Endothelial cell of umbilical vein (primary cell): ENCODE measurements at regions not wholly inside any gene's neighbourhood (a gene's known extent, or its start where the extent isn't known, plus 50 kb on each side); places are given as distances from the start of the nearest gene placed in this dataset.

Source experiments
- BruUV-seq: library from RNA; stranded (reverse); fragments of 400-500 nt; replicated peaks from 2 replicates; lab custom pipeline; 2021; lab: Mats Ljungman, UMichigan
- CTCF ChIA-PET: fragments of 300-600, 350-600 bp; sonication (Branson Sonifier 250); formaldehyde crosslinking; loops from one replicate; lab custom pipeline; 2021; ENCODE audit warnings: antibody characterized with exemption, inconsistent platforms; lab: Charles Lee
- POLR2A ChIA-PET: fragments of 300-600, 350-600 bp; sonication (Branson Sonifier 250); formaldehyde crosslinking; loops from one replicate; lab custom pipeline; 2021; ENCODE audit warnings: antibody characterized with exemption, inconsistent platforms; lab: Charles Lee
- DNase-seq: peaks from one replicate; pipeline ENCODE4 v3.0.0-alpha.2; 2011; ENCODE audit warnings: low read depth, low spot score
- FAIRE-seq: peaks from 2 replicates; lab custom pipeline; 2011; peaks lifted over from hg19 to GRCh38; lab: Jason Lieb, UNC
- H2AFZ ChIP-seq: 2 replicates; pipeline ENCODE4 v1.6.0; 2012; ENCODE audit warnings: low read depth, low read length, control low read depth, inconsistent platforms
- H3K27ac ChIP-seq: 2 replicates; pipeline ENCODE4 v1.5.1; 2011; ENCODE audit warnings: low read depth, mild to moderate bottlenecking, control low read depth, low read length, moderate library complexity; ENCODE audit not compliant: insufficient read depth
- H3K27me3 ChIP-seq, 2 experiments: 2 replicates each; pipeline versions ENCODE4 v1.6.0 to v1.6.1; 2011; ENCODE audit warnings: low read length in 2 of 2, mixed read lengths in 1 of 2; ENCODE audit not compliant: control insufficient read depth in 2 of 2, insufficient read depth in 2 of 2
- H3K36me3 ChIP-seq, 2 experiments: 2 replicates in 1 of 2; 3 replicates in 1 of 2; pipeline ENCODE4 v1.5.1; 2011; ENCODE audit warnings: low read length in 2 of 2, mild to moderate bottlenecking in 1 of 2, moderate library complexity in 1 of 2; ENCODE audit not compliant: control insufficient read depth in 2 of 2, insufficient read depth in 2 of 2; ENCODE audit errors: extremely low read depth in 1 of 2
- H3K4me1 ChIP-seq: 3 replicates; pipeline ENCODE4 v1.5.1; 2011; ENCODE audit warnings: mild to moderate bottlenecking, low read length; ENCODE audit not compliant: control insufficient read depth, insufficient read depth; ENCODE audit errors: extremely low read depth
- H3K4me2 ChIP-seq: 2 replicates; pipeline ENCODE4 v1.6.1; 2011; ENCODE audit warnings: low read length, control low read depth, mixed read lengths; ENCODE audit not compliant: insufficient read depth
- H3K4me3 ChIP-seq, 3 experiments: fragments of 200-600 bp in 1 of 3; sonication (generic), shearing (Covaris generic) in 1 of 3; replicated peaks in 1 of 3; 2 replicates each; pipeline ENCODE4 v1.5.1; 2011 to 2016; ENCODE audit warnings: control low read depth in 3 of 3, low read length in 3 of 3, mild to moderate bottlenecking in 2 of 3, inconsistent platforms in 1 of 3, low read depth in 1 of 3, moderate library complexity in 1 of 3; ENCODE audit not compliant: insufficient read depth in 1 of 3
- H3K79me2 ChIP-seq: 2 replicates; pipeline ENCODE4 v1.6.0; 2012; ENCODE audit warnings: low read length, inconsistent platforms; ENCODE audit not compliant: control insufficient read depth, insufficient read depth
- H3K9ac ChIP-seq: replicated peaks from 2 replicates; pipeline ENCODE3; 2011; ENCODE audit warnings: low read length, control low read depth; ENCODE audit not compliant: insufficient read depth; ENCODE audit errors: extremely low read depth
- H3K9me1 ChIP-seq: replicated peaks from 3 replicates; pipeline ENCODE4 v1.6.0; 2011; ENCODE audit warnings: mild to moderate bottlenecking, low read length; ENCODE audit not compliant: control insufficient read depth, insufficient read depth; ENCODE audit errors: extremely low read depth
- H3K9me3 ChIP-seq: replicated peaks from 2 replicates; pipeline ENCODE4 v1.5.1; 2012; ENCODE audit warnings: low read length, inconsistent platforms; ENCODE audit not compliant: control insufficient read depth, insufficient read depth
- H4K20me1 ChIP-seq: replicated peaks from 2 replicates; pipeline ENCODE3; 2011; ENCODE audit warnings: mild to moderate bottlenecking, low read length; ENCODE audit not compliant: control insufficient read depth, insufficient read depth; ENCODE audit errors: extremely low read depth
- CTCF ChIP-seq, 2 donors: IDR thresholded peaks; 1 replicate in 1 of 2; 2 replicates in 1 of 2; pipeline ENCODE4 v1.5.1; 2011; ENCODE audit warnings: low read length in 2 of 2, mild to moderate bottlenecking in 2 of 2, moderate library complexity in 2 of 2, control low read depth in 1 of 2, inconsistent platforms in 1 of 2, low read depth in 1 of 2; ENCODE audit not compliant: insufficient read depth in 1 of 2; ENCODE audit errors: extremely low read depth in 1 of 2
- EZH2 ChIP-seq: IDR thresholded peaks from 2 replicates; pipeline ENCODE4 v1.6.1; 2012; ENCODE audit warnings: borderline replicate concordance, low read depth, mild to moderate bottlenecking, moderate library complexity, low read length, inconsistent platforms; ENCODE audit not compliant: severe bottlenecking
- FOS ChIP-seq: IDR thresholded peaks from 2 replicates; pipeline ENCODE4 v1.6.1; 2011; ENCODE audit warnings: mild to moderate bottlenecking, low read length, moderate library complexity, borderline replicate concordance; ENCODE audit not compliant: insufficient read depth
- GATA2 ChIP-seq: IDR thresholded peaks from 2 replicates; pipeline ENCODE4 v1.7.0; 2011; ENCODE audit warnings: low read depth, mild to moderate bottlenecking, moderate library complexity, mixed read lengths, low read length; ENCODE audit not compliant: insufficient read length, insufficient read depth
- JUN ChIP-seq: IDR thresholded peaks from 2 replicates; pipeline ENCODE4 v1.6.1; 2011; ENCODE audit warnings: borderline replicate concordance, low read depth; ENCODE audit not compliant: insufficient read length, insufficient read depth
- MYC ChIP-seq: IDR thresholded peaks from one replicate; pipeline ENCODE4 v1.6.1; 2011; ENCODE audit warnings: mild to moderate bottlenecking, low read depth, low read length
- POLR2A ChIP-seq: IDR thresholded peaks from 2 replicates; pipeline ENCODE4 v1.6.1; 2012; ENCODE audit warnings: low read depth, mild to moderate bottlenecking, control low read depth, low read length
- POLR2AphosphoS5 ChIP-seq: IDR thresholded peaks from 2 replicates; pipeline ENCODE4 v1.6.1; 2012; ENCODE audit warnings: low read depth, mild to moderate bottlenecking, control low read depth, low read length, moderate library complexity; ENCODE audit not compliant: insufficient read depth
- dilution Hi-C: fragments of 300-500 bp; cut with MboI; formaldehyde crosslinking; loops from one replicate; pipeline ENCODE4 v1.15.0; 2019; ENCODE audit warnings: low sequenced_read_pairs; ENCODE audit not compliant: extremely low pct_ligation_motif_present
- intact Hi-C: fragments of 100-400 bp; cut with micrococcal nuclease; formaldehyde crosslinking; loops from one replicate; pipeline ENCODE4 v1.10.0; 2022
- TF ChIP-seq, protein P1 (sequence below): IDR thresholded peaks from 2 replicates; pipeline ENCODE4 v1.6.1; 2011; ENCODE audit not compliant: insufficient read depth, insufficient read length

DNA sequence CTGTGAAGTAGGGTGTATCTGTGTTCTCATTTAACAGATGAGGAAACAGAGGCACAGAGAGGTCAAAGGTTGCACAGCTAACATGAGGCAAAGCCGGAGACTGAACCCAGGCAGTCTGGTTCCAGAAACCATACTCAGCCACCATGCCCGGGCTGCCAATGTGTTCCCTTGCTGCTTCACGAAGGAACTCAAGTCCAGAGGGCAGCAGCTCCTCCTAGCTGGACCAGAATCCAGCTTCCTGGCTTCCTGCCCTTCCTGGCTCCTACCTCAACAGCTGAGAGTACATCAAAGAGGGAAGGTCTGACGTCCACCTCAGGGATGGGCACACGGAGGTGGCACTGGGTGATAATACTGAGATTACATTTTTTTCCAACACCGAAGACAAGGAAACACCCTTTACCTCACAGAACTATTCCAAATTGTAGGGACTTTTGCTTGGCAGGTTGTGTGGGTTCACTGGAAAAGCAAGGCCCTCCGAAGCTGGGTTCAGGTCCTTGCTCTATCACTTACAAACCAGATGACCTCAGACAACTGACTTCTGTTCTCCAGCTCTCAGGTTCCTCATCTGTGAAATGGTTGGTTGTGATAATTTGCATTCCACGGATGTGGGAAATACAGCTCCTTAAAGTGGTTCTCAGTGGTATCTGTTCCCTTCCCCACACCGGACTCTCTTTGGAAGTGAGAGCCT lies 154.1 kb upstream of the ZMIZ1 start:
- H3K27me3 ChIP-seq: peaks cover 3 to 6% of the 10 kb centered on the region in 2 experiments
- intact Hi-C loops: no loop called here

GRCh38 chr10:78915190-78915518 lies 153.6 kb upstream of the ZMIZ1 start:
- Histone ChIP-seq H3K27ac (no peak overlapping the region), H3K4me1 (no peaks in the 10 kb centered on the region), H3K4me3 (no peak overlapping the region), H3K36me3 (no peaks in the 10 kb centered on the region), H3K9ac (no peak overlapping the region), H4K20me1 (no peaks in the 10 kb centered on the region), H3K79me2 (no peaks in the 10 kb centered on the region), H3K9me1 (no peaks in the 10 kb centered on the region), H2AFZ (no peak overlapping the region), H3K4me2 (no peak overlapping the region), H3K27me3 (peaks cover 3 to 6% of the 10 kb centered on the region in 2 experiments), H3K9me3 (no peaks in the 10 kb centered on the region)
- ChIA-PET CTCF (interaction anchor here (0.6 kb wide), 1 partner anchor 250 kb away, joined by 3 read pairs; no protein-coding TSS in a partner anchor), POLR2A (no interaction called here)
- dilution Hi-C loops (no loop called here), intact Hi-C loops (no loop called here)
- DNase-seq: no peak
- TF ChIP-seq, protein P1, sequence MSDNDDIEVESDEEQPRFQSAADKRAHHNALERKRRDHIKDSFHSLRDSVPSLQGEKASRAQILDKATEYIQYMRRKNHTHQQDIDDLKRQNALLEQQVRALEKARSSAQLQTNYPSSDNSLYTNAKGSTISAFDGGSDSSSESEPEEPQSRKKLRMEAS: no peak
- TF ChIP-seq MYC (no peak), CTCF (IDR thresholded peaks at IDR 0.05; ENCODE audit: extremely low read depth in 1 of 2, insufficient read depth in 1 of 2, low read depth in 1 of 2, low read length in 2 of 2) (no peak), POLR2A (no peak), JUN (no peak), GATA2 (no peak), POLR2AphosphoS5 (no peak), FOS (no peak), EZH2 (no peak)
- no TSS peak for BruUV-seq
- FAIRE-seq: no peak

More for the DNA sequence above, 154.1 kb upstream of the ZMIZ1 start:
- Histone ChIP-seq H3K27ac (no peak overlapping the region), H3K9ac (no peak overlapping the region), H3K79me2 (no peaks in the 10 kb centered on the region), H3K4me3 (no peak overlapping the region), H4K20me1 (no peaks in the 10 kb centered on the region), H3K4me2 (no peak overlapping the region), H3K9me3 (no peaks in the 10 kb centered on the region), H3K4me1 (no peaks in the 10 kb centered on the region), H3K9me1 (no peaks in the 10 kb centered on the region), H3K36me3 (no peaks in the 10 kb centered on the region), H2AFZ (no peak overlapping the region)
- CTCF ChIA-PET: interaction anchor here (0.6 kb wide), 1 partner anchor 249 kb away, joined by 3 read pairs; no protein-coding TSS in a partner anchor
- DNase-seq (no peak), FAIRE-seq (no peak)
- no peak for TF ChIP-seq JUN
- dilution Hi-C loops: no loop called here
- POLR2A ChIA-PET: no interaction called here
- no TSS peak for BruUV-seq
